SU-DHL-6 (cell line): ENCODE measurements at regions not wholly inside any gene's neighbourhood (a gene's known extent, or its start where the extent isn't known, plus 50 kb on each side); places are given as distances from the start of the nearest gene placed in this dataset.

Source experiments
- EZH2phosphoT487 ChIP-seq: fragments of 200-600 bp; sonication (generic), shearing (Covaris generic); conservative IDR thresholded peaks from 2 replicates; pipeline ENCODE4 v1.6.1; 2018; ENCODE audit warnings: mild to moderate bottlenecking, antibody characterized with exemption, low read length, moderate library complexity, mixed read lengths
- TF ChIP-seq, protein P1 (sequence below): fragments of 200-600 bp; sonication (generic); IDR thresholded peaks from one replicate; pipeline ENCODE4 v1.5.1; 2017; ENCODE audit warnings: antibody characterized with exemption, mild to moderate bottlenecking, low read length, moderate library complexity; ENCODE audit not compliant: insufficient read depth, poor library complexity, severe bottlenecking

GRCh38 chr13:54394908-54395307 is 1366.3 kb downstream of the OLFM4 start:
- TF ChIP-seq, protein P1, sequence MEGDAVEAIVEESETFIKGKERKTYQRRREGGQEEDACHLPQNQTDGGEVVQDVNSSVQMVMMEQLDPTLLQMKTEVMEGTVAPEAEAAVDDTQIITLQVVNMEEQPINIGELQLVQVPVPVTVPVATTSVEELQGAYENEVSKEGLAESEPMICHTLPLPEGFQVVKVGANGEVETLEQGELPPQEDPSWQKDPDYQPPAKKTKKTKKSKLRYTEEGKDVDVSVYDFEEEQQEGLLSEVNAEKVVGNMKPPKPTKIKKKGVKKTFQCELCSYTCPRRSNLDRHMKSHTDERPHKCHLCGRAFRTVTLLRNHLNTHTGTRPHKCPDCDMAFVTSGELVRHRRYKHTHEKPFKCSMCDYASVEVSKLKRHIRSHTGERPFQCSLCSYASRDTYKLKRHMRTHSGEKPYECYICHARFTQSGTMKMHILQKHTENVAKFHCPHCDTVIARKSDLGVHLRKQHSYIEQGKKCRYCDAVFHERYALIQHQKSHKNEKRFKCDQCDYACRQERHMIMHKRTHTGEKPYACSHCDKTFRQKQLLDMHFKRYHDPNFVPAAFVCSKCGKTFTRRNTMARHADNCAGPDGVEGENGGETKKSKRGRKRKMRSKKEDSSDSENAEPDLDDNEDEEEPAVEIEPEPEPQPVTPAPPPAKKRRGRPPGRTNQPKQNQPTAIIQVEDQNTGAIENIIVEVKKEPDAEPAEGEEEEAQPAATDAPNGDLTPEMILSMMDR: no peak
- no peak for TF ChIP-seq EZH2phosphoT487
